ENCODE measurements at regions not wholly inside any gene's neighbourhood (a gene's known extent, or its start where the extent isn't known, plus 50 kb on each side); places are given as distances from the start of the nearest gene placed in this dataset.

- intact Hi-C loops (cut with DNase I; ENCODE audit: low total_unique reads), result no loop called here
- H3K4me1 ChIP-seq, result no peaks in the 10 kb centered on the region
- no peak for TF ChIP-seq CTCF (IDR thresholded peaks at IDR 0.05)
These were observed 226.7 kb upstream of the SFRP2 start for GRCh38 chr4:154015578-154015977.

GRCh38 chr4:154014407-154015321, 225.8 kb upstream of the SFRP2 start:
- no peak for DNase-seq
- intact Hi-C loops (cut with DNase I; ENCODE audit: low total_unique reads), result no loop called here
- H3K36me3 ChIP-seq (ENCODE audit: low read depth, missing control alignments), result no peaks in the 10 kb centered on the region
- H3K4me1 ChIP-seq, result no peaks in the 10 kb centered on the region
- 39 to 56% methylated on average over 7 of the region's 7 CpGs for WGBS, 2 donors
- TF ChIP-seq CTCF (IDR thresholded peaks at IDR 0.05) (no peak), POLR2A (IDR thresholded peaks at IDR 0.05) (no peak)
- no peaks in the 10 kb centered on the region for H3K9me3 ChIP-seq
- H3K27ac ChIP-seq, result no peak overlapping the region
- no peaks in the 10 kb centered on the region for H3K27me3 ChIP-seq
- H3K4me3 ChIP-seq, result no peak overlapping the region

More at GRCh38 chr4:154015578-154015977, 226.7 kb upstream of the SFRP2 start:
- no peaks in the 10 kb centered on the region for H3K27me3 ChIP-seq
- H3K36me3 ChIP-seq (ENCODE audit: low read depth, missing control alignments), result no peaks in the 10 kb centered on the region
- H3K4me3 ChIP-seq, result no peak overlapping the region
- H3K9me3 ChIP-seq, result no peaks in the 10 kb centered on the region
- 84 to 89% methylated on average over 3 of the region's 3 CpGs for WGBS, 2 donors
- H3K27ac ChIP-seq, result no peak overlapping the region
- DNase-seq, result no peak

- no peak overlapping the region for H3K27ac ChIP-seq
- H3K4me1 ChIP-seq, result no peaks in the 10 kb centered on the region
- no peaks in the 10 kb centered on the region for H3K9me3 ChIP-seq
- no peaks in the 10 kb centered on the region for H3K36me3 ChIP-seq (ENCODE audit: low read depth, missing control alignments)
- H3K4me3 ChIP-seq, result no peak overlapping the region
- no peak for DNase-seq
- TF ChIP-seq CTCF (IDR thresholded peaks at IDR 0.05), result no peak
- intact Hi-C loops (cut with DNase I; ENCODE audit: low total_unique reads), result no loop called here
- H3K27me3 ChIP-seq, result no peaks in the 10 kb centered on the region
These were observed 224.7 kb upstream of the SFRP2 start for GRCh38 chr4:154013576-154013975.

GRCh38 chr4:154010371-154010770, 221.5 kb upstream of the SFRP2 start:
- TF ChIP-seq CTCF (IDR thresholded peaks at IDR 0.05), result no peak
- no peak for TF ChIP-seq POLR2A (IDR thresholded peaks at IDR 0.05)
- 41 to 52% methylated on average over 7 of the region's 7 CpGs for WGBS, 2 donors
- Histone ChIP-seq H3K36me3 (ENCODE audit: low read depth, missing control alignments) (no peaks in the 10 kb centered on the region), H3K4me3 (peak overlapping the region in 1 of 2 donors; percentile 2), H3K27me3 (no peaks in the 10 kb centered on the region), H3K4me1 (no peaks in the 10 kb centered on the region), H3K9me3 (no peaks in the 10 kb centered on the region), H3K27ac (peak overlapping the region in 1 of 2 donors; percentile 15)
- no peak for DNase-seq
- intact Hi-C loops (cut with DNase I; ENCODE audit: low total_unique reads), result no loop called here

GRCh38 chr4:154009788-154010187, 220.9 kb upstream of the SFRP2 start:
- 40 to 55% methylated on average over 6 of the region's 6 CpGs for WGBS, 2 donors
- no peaks in the 10 kb centered on the region for H3K36me3 ChIP-seq (ENCODE audit: low read depth, missing control alignments)
- no peak for DNase-seq
- H3K9me3 ChIP-seq, result no peaks in the 10 kb centered on the region
- H3K4me3 ChIP-seq, result no peak overlapping the region
- no peak for TF ChIP-seq POLR2A (IDR thresholded peaks at IDR 0.05)
- TF ChIP-seq CTCF (IDR thresholded peaks at IDR 0.05), result no peak
- H3K4me1 ChIP-seq, result peaks cover 4% of the 10 kb centered on the region
- intact Hi-C loops (cut with DNase I; ENCODE audit: low total_unique reads), result no loop called here
- H3K27ac ChIP-seq, result peak overlapping the region in 1 of 2 donors; percentile 15
- no peaks in the 10 kb centered on the region for H3K27me3 ChIP-seq

All from testis (tissue), 2 donors.